HT1080 (cell line): ENCODE measurements at regions not wholly inside any gene's neighbourhood (a gene's known extent, or its start where the extent isn't known, plus 50 kb on each side); places are given as distances from the start of the nearest gene placed in this dataset. TPM values are rescaled to one million over a fixed set of nuclear protein-coding genes. Genes with fewer than 3 reads are reported as not detected.
A peak's percentile ranks its signal among the peaks of the same experiment; 100 is the strongest.

Experiments used
- DNase-seq: peaks from one replicate; pipeline ENCODE4 v3.0.0-alpha.2; 2015; ENCODE audit warnings: low read depth
- small RNA-seq: library from RNA; depleted of rRNA; stranded (forward); fragments of <200 nt; gene quantifications from one replicate; pipeline ENCODE3, GENCODE V24; 2014

GRCh38 chr10:65805511-65805910 lies 1120.3 kb upstream of the LRRTM3 start:
- no peak for DNase-seq

- DNase-seq = no peak
Observed at GRCh38 chr10:65805993-65806392, 1119.8 kb upstream of the LRRTM3 start.

DNA sequence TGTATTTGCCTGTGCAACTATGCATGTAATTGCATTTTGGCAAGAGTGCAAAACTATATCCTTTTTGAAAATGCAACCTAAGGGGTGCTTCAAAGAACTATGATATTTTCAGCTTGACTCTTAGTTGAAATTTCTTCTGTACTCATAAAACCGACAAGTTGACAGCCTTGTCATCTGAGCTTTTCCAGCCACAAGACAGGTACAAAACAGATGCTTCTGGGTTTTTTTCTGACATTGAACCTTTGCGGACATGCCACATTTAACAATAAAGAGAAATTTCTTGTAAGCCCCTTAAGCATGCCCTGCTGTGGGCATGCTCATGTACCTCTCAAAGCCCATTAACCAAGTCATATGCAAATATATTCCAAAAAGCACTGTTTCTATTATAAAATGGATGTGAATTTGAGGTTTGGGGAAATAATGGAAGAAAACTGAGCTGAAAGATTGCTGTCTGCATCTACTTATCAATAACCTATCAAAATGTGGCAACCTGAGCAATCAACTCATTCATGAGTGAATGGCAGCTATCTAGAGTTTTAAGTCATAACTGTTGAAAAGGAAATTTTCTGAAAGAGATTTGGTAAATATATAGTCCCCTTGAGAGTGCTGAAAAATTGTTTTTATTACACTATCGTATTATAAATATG lies 1117.0 kb upstream of the LRRTM3 start:
- DNase-seq = no peak

- DNase-seq = no peak
Observed at GRCh38 chr10:65811931-65812525, 1113.8 kb upstream of the LRRTM3 start.

DNA sequence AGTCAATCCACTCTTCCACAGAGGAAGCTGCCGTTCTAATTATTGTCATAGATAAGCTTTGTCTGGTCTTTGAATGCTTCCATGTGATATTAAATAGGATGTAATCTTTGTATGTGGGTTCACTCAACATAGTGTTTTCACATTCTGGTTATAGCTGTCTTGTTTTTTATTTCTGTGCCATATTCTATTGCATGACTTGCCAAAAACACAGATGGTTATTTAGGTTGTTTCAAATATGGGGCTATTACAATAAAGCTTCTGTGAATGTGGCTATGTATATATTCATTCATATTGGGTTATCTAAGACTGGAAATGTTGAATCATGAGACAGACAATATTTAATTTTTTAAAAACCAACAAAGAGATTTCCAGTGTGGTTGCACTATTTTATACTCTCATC lies 1109.3 kb upstream of the LRRTM3 start:
- DNase-seq = no peak

DNA sequence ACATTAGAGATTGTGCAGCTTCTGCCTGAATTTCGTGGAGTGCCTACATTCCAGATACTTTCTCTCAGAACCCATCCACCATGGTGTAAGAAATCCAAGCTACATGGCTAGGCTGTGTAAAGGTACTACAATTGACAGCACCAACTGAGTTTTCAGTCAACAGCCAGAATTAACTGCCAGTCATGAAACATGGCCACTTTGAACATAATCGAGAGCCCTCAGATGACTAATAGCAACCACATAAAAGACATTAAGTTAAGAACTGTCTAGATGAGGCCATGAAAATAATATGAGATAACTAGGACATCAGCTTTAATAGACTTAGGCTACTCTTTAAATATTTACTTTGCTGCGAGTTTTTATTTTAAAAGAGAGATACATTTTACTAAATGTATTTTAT lies 1106.8 kb upstream of the LRRTM3 start:
- peak; percentile 13 for DNase-seq

- DNase-seq = no peak
Observed at GRCh38 chr10:65827359-65827758, 1098.5 kb upstream of the LRRTM3 start.

GRCh38 chr10:65838811-65839210 lies 1087.0 kb upstream of the LRRTM3 start:
- no peak for DNase-seq

DNA sequence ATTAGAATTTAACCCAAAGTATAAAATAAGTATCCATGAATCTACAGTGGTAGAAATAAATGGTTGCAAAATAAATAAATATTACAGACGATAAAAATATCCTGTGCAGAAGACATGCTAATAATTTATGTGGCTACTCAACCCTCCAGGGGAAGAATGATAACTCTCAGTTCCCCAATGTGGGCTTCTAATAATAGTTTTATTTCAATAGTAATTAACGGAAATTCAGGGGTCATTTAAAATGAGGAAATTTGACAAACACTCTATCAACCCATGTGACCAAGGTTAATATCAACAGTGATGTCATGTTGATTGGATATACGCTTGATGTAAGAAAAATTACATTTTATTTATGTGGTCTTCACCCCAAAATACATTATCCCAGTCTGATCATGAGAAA lies 1082.6 kb upstream of the LRRTM3 start:
- no peak for DNase-seq

GRCh38 chr10:65845916-65846315 lies 1079.9 kb upstream of the LRRTM3 start:
- DNase-seq = no peak

DNA sequence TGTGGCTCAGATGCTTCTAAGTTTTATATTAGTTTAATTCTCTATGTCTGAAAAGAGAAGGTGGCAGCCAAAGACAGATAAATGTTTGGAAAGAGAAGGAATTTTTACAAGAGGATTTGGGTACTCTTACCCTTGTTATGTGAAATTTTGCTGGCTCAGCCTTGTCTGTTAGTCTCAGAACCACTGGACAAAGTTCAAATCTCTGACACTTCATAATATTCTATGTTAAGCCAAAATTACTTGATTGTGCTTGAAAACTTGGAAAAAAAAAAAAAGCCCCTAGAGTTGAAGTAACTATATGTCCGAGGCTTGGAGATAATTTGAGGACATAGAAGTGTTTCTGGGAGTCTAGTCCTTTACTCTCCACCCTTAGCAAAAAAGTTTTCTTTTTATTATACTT lies 1079.3 kb upstream of the LRRTM3 start:
- no peak for DNase-seq

DNA sequence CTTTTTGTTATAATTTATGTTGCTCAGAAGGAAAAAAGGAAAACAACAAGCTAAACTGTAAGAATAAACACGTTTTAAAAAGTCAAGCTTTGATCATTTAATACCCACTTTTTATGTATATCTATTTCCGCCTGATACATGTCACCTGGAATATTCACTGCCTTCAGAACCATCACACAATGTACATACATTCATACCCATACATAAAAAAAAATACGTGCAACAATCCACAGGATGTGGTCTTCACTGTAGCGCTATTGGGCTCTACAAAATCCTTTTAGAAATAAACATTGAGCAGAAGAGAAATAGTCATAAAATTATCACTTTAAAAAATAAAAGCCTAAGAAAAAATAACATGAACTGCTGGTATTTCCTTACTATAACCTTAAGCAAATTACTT lies 1078.9 kb upstream of the LRRTM3 start:
- DNase-seq = no peak

- DNase-seq = no peak
Observed at GRCh38 chr10:65847436-65848230, 1078.2 kb upstream of the LRRTM3 start.

- DNase-seq = no peak
Observed at GRCh38 chr10:65858841-65859240, 1067.0 kb upstream of the LRRTM3 start.

DNA sequence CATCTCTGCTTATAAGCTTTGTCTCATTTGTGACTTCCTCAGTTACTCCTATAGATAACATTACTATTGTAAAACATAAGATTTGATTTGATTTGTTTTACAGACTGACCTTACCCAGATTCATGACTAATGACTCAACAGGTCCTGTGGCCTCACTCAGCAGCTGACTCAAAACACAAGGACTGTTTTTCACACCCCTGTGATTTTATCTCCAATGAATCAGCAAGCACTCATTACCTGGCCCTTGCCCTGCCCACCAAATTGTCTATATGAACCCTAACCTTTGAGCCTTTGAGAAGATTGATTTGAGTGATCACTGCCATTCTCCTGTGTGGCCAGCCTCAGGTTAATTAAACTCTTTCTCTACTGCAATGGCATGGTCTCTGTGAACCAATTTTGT lies 1064.6 kb upstream of the LRRTM3 start:
- peak; percentile 77 for DNase-seq

Small RNAs in the stretch of these regions (small RNA-seq; reads per million reads assigned to genes)
- gene CYP2C61P = not detected
